Activated naive CD8-positive, alpha-beta T cell treated with anti-CD3 and anti-CD28 coated beads, Interleukin-2, amount 10 ng/mL, durations not matched to agents 7 days and 5 days (primary cell): ENCODE measurements at regions not wholly inside any gene's neighbourhood (a gene's known extent, or its start where the extent isn't known, plus 50 kb on each side); places are given as distances from the start of the nearest gene placed in this dataset.

ENCODE experiments used
- ATAC-seq: fragments of 150-1000 bp; cut with Tn5 transposase; one replicate; pipeline ENCODE4 v1.10.0; 2021; ENCODE audit warnings: low read depth, moderate library complexity
- POLR2A ChIA-PET: fragments of 350-600 bp; sonication (Branson Sonifier 250); formaldehyde crosslinking; loops from one replicate; lab custom pipeline; 2021; ENCODE audit warnings: antibody characterized with exemption; lab: Charles Lee
- DNase-seq: peaks from one replicate; pipeline ENCODE4 v3.0.0; 2021
- H3K27ac Mint-ChIP-seq: one replicate; pipeline ENCODE4 v1.8.0; 2022; ENCODE audit warnings: mild to moderate bottlenecking, mixed read lengths
- H3K27me3 Mint-ChIP-seq: one replicate; pipeline ENCODE4 v1.8.0; 2022; ENCODE audit warnings: mild to moderate bottlenecking, moderate library complexity, mixed read lengths
- H3K36me3 Mint-ChIP-seq: one replicate; pipeline ENCODE4 v1.8.0; 2021; ENCODE audit warnings: mild to moderate bottlenecking, mixed read lengths
- H3K4me1 Mint-ChIP-seq: one replicate; pipeline ENCODE4 v1.8.0; 2021; ENCODE audit warnings: mixed read lengths
- H3K4me3 Mint-ChIP-seq: one replicate; pipeline ENCODE4 v1.8.0; 2022; ENCODE audit warnings: mild to moderate bottlenecking, moderate library complexity, mixed read lengths
- H3K9me3 Mint-ChIP-seq: one replicate; pipeline ENCODE4 v1.8.0; 2021; ENCODE audit warnings: mixed read lengths

- H3K27me3 Mint-ChIP-seq, result no peaks in the 10 kb centered on the region
- no peak overlapping the region for H3K4me3 Mint-ChIP-seq
- H3K9me3 Mint-ChIP-seq, result peaks cover 1% of the 10 kb centered on the region
Observed at GRCh38 chr6:54440549-54440948, 132.3 kb downstream of the TINAG start.

GRCh38 chr6:54441020-54441419, 132.8 kb downstream of the TINAG start:
- POLR2A ChIA-PET, result no interaction called here
- Mint-ChIP-seq H3K4me3 (no peak overlapping the region), H3K27me3 (no peaks in the 10 kb centered on the region), H3K27ac (no peak overlapping the region), H3K4me1 (no peaks in the 10 kb centered on the region), H3K36me3 (no peaks in the 10 kb centered on the region), H3K9me3 (peaks cover 1% of the 10 kb centered on the region)
- ATAC-seq, result no peak
- DNase-seq, result no peak

More at GRCh38 chr6:54440549-54440948, 132.3 kb downstream of the TINAG start:
- Mint-ChIP-seq H3K4me1 (no peaks in the 10 kb centered on the region), H3K36me3 (no peaks in the 10 kb centered on the region), H3K27ac (no peak overlapping the region)
- ATAC-seq (no peak), DNase-seq (no peak)
- POLR2A ChIA-PET, result no interaction called here

- H3K36me3 Mint-ChIP-seq, result no peaks in the 10 kb centered on the region
- ATAC-seq, result no peak
- H3K4me1 Mint-ChIP-seq, result no peaks in the 10 kb centered on the region
- POLR2A ChIA-PET, result no interaction called here
- H3K27ac Mint-ChIP-seq, result no peak overlapping the region
- H3K9me3 Mint-ChIP-seq, result peaks cover 1% of the 10 kb centered on the region
- DNase-seq, result no peak
- no peaks in the 10 kb centered on the region for H3K27me3 Mint-ChIP-seq
- no peak overlapping the region for H3K4me3 Mint-ChIP-seq
Observed at GRCh38 chr6:54441687-54442248, 133.5 kb downstream of the TINAG start.

- Mint-ChIP-seq H3K4me3 (no peak overlapping the region), H3K27ac (no peak overlapping the region), H3K36me3 (no peaks in the 10 kb centered on the region), H3K9me3 (peaks cover 1% of the 10 kb centered on the region), H3K27me3 (no peaks in the 10 kb centered on the region), H3K4me1 (no peaks in the 10 kb centered on the region)
- no peak for ATAC-seq
- POLR2A ChIA-PET, result no interaction called here
- DNase-seq, result no peak
Observed at GRCh38 chr6:54445207-54445606, 137.0 kb downstream of the TINAG start.

GRCh38 chr6:54448617-54449016, 140.4 kb downstream of the TINAG start:
- Mint-ChIP-seq H3K36me3 (no peaks in the 10 kb centered on the region), H3K4me3 (no peak overlapping the region), H3K27me3 (no peaks in the 10 kb centered on the region), H3K27ac (no peak overlapping the region), H3K4me1 (no peaks in the 10 kb centered on the region), H3K9me3 (no peaks in the 10 kb centered on the region)
- DNase-seq, result no peak
- no peak for ATAC-seq
- POLR2A ChIA-PET, result no interaction called here

GRCh38 chr6:54451516-54451915, 143.3 kb downstream of the TINAG start:
- no peak for DNase-seq
- H3K36me3 Mint-ChIP-seq, result no peaks in the 10 kb centered on the region
- H3K27me3 Mint-ChIP-seq, result no peaks in the 10 kb centered on the region
- POLR2A ChIA-PET, result no interaction called here
- H3K4me3 Mint-ChIP-seq, result no peak overlapping the region
- no peaks in the 10 kb centered on the region for H3K9me3 Mint-ChIP-seq
- no peak overlapping the region for H3K27ac Mint-ChIP-seq
- no peaks in the 10 kb centered on the region for H3K4me1 Mint-ChIP-seq
- no peak for ATAC-seq

- ATAC-seq (no peak), DNase-seq (no peak)
- Mint-ChIP-seq H3K27ac (no peak overlapping the region), H3K9me3 (peaks cover 3% of the 10 kb centered on the region), H3K36me3 (no peaks in the 10 kb centered on the region), H3K27me3 (no peaks in the 10 kb centered on the region), H3K4me1 (no peaks in the 10 kb centered on the region), H3K4me3 (no peak overlapping the region)
- POLR2A ChIA-PET, result no interaction called here
Observed at GRCh38 chr6:54463354-54464024, 155.2 kb downstream of the TINAG start.

- no peak for ATAC-seq
- peaks cover 4% of the 10 kb centered on the region for H3K9me3 Mint-ChIP-seq
- DNase-seq, result no peak
- H3K27ac Mint-ChIP-seq, result no peak overlapping the region
- no peaks in the 10 kb centered on the region for H3K27me3 Mint-ChIP-seq
- H3K4me3 Mint-ChIP-seq, result no peak overlapping the region
- POLR2A ChIA-PET, result no interaction called here
- no peaks in the 10 kb centered on the region for H3K4me1 Mint-ChIP-seq
- no peaks in the 10 kb centered on the region for H3K36me3 Mint-ChIP-seq
Observed at GRCh38 chr6:54465649-54466300, 157.5 kb downstream of the TINAG start.

- Mint-ChIP-seq H3K4me1 (no peaks in the 10 kb centered on the region), H3K4me3 (no peak overlapping the region)
Observed at GRCh38 chr6:54467384-54467783, 159.1 kb downstream of the TINAG start.

GRCh38 chr6:54473328-54473727, 165.1 kb downstream of the TINAG start:
- ATAC-seq, result no peak
- POLR2A ChIA-PET, result no interaction called here
- no peak for DNase-seq
- no peak overlapping the region for H3K4me3 Mint-ChIP-seq
- H3K4me1 Mint-ChIP-seq, result no peaks in the 10 kb centered on the region
- H3K36me3 Mint-ChIP-seq, result no peaks in the 10 kb centered on the region
- no peak overlapping the region for H3K27ac Mint-ChIP-seq
- no peaks in the 10 kb centered on the region for H3K27me3 Mint-ChIP-seq
- H3K9me3 Mint-ChIP-seq, result peaks cover 2% of the 10 kb centered on the region

More at GRCh38 chr6:54467384-54467783, 159.1 kb downstream of the TINAG start:
- POLR2A ChIA-PET, result no interaction called here
- no peak for DNase-seq
- Mint-ChIP-seq H3K36me3 (no peaks in the 10 kb centered on the region), H3K27me3 (no peaks in the 10 kb centered on the region), H3K27ac (no peak overlapping the region), H3K9me3 (peaks cover 4% of the 10 kb centered on the region)
- no peak for ATAC-seq

- Mint-ChIP-seq H3K4me1 (no peaks in the 10 kb centered on the region), H3K9me3 (peaks cover 1% of the 10 kb centered on the region), H3K27me3 (no peaks in the 10 kb centered on the region), H3K36me3 (no peaks in the 10 kb centered on the region), H3K27ac (no peak overlapping the region), H3K4me3 (no peak overlapping the region)
- ATAC-seq (no peak), DNase-seq (no peak)
- POLR2A ChIA-PET, result no interaction called here
Observed at GRCh38 chr6:54474898-54475297, 166.7 kb downstream of the TINAG start.

GRCh38 chr6:54481091-54481490, 172.8 kb downstream of the TINAG start:
- POLR2A ChIA-PET, result no interaction called here
- no peaks in the 10 kb centered on the region for H3K27me3 Mint-ChIP-seq
- no peaks in the 10 kb centered on the region for H3K4me1 Mint-ChIP-seq
- no peaks in the 10 kb centered on the region for H3K9me3 Mint-ChIP-seq
- no peak for ATAC-seq
- DNase-seq, result no peak
- no peaks in the 10 kb centered on the region for H3K36me3 Mint-ChIP-seq
- H3K4me3 Mint-ChIP-seq, result no peak overlapping the region
- H3K27ac Mint-ChIP-seq, result no peak overlapping the region

GRCh38 chr6:54491431-54491830, 183.2 kb downstream of the TINAG start:
- Mint-ChIP-seq H3K36me3 (no peaks in the 10 kb centered on the region), H3K4me1 (no peaks in the 10 kb centered on the region), H3K4me3 (no peak overlapping the region), H3K27ac (no peak overlapping the region), H3K27me3 (no peaks in the 10 kb centered on the region), H3K9me3 (no peaks in the 10 kb centered on the region)
- ATAC-seq (no peak), DNase-seq (no peak)
- POLR2A ChIA-PET, result no interaction called here

- POLR2A ChIA-PET, result no interaction called here
- no peak for ATAC-seq
Observed at GRCh38 chr6:54493138-54493537, 184.9 kb downstream of the TINAG start.

More at GRCh38 chr6:54493138-54493537, 184.9 kb downstream of the TINAG start:
- DNase-seq, result no peak
- H3K27ac Mint-ChIP-seq, result no peak overlapping the region
- H3K27me3 Mint-ChIP-seq, result no peaks in the 10 kb centered on the region
- no peak overlapping the region for H3K4me3 Mint-ChIP-seq
- no peaks in the 10 kb centered on the region for H3K4me1 Mint-ChIP-seq
- no peaks in the 10 kb centered on the region for H3K36me3 Mint-ChIP-seq
- peaks cover 1% of the 10 kb centered on the region for H3K9me3 Mint-ChIP-seq
